Adrenal gland (tissue), 9 donors: ENCODE measurements at regions not wholly inside any gene's neighbourhood (a gene's known extent, or its start where the extent isn't known, plus 50 kb on each side); places are given as distances from the start of the nearest gene placed in this dataset.

ENCODE experiments used
- DNase-seq, 7 donors: peaks; one replicate each; pipeline ENCODE4 v3.0.0-alpha.2; 2019 to 2020
- H3K27ac ChIP-seq, 5 donors: fragments of 200-600 bp; sonication (generic) in 4 of 5; 1 replicate in 3 of 5; 2 replicates in 2 of 5; pipeline versions ENCODE4 v1.5.1 to v1.8.0; 2016 to 2020; ENCODE audit warnings: mild to moderate bottlenecking in 1 of 5
- H3K27me3 ChIP-seq: fragments of 200-600 bp; 2 replicates; pipeline ENCODE4 v1.8.0; 2021
- H3K36me3 ChIP-seq, 2 donors: fragments of 200-600 bp; replicated peaks in 1 of 2; 1 replicate in 1 of 2; 2 replicates in 1 of 2; pipeline versions ENCODE4 v1.5.1 to v1.8.0; 2018 to 2022
- H3K4me1 ChIP-seq, 2 donors: fragments of 200-600 bp; replicated peaks in 1 of 2; 1 replicate in 1 of 2; 2 replicates in 1 of 2; pipeline versions ENCODE4 v1.5.1 to v1.8.0; 2018 to 2021
- H3K4me3 ChIP-seq, 4 donors: fragments of 200-600 bp; sonication (generic) in 3 of 4; one replicate each; pipeline ENCODE4 v1.5.1; 2016 to 2018
- H3K9me3 ChIP-seq, 3 donors: fragments of 200-600 bp; sonication (generic) in 1 of 3; replicated peaks in 1 of 3; 1 replicate in 2 of 3; 2 replicates in 1 of 3; pipeline versions ENCODE4 v1.5.1 to v1.8.0; 2016 to 2021
- POLR2A ChIP-seq, 2 donors: fragments of 450-650 bp; IDR thresholded peaks; one replicate each; pipeline ENCODE4 v1.6.1; 2017; ENCODE audit warnings: antibody characterized with exemption in 2 of 2, mild to moderate bottlenecking in 2 of 2, moderate library complexity in 1 of 2
- WGBS, 4 donors: extraction: QIAGEN DNeasy Blood & Tissue Kit in 2 of 4; methylation state at CpG; one replicate each; pipeline versions ENCODE4 v1.1.5 to v1.1.7; 2013 to 2017; 5-methylcytosine and 5-hydroxymethylcytosine counted together
- intact Hi-C, 2 donors: fragments of 100-400 bp; cut with DNase I; formaldehyde crosslinking; loops; one replicate each; pipeline versions ENCODE4 v1.14.1 to v1.15.0; 2022 to 2023
- TF ChIP-seq, protein P1 (sequence below), 6 experiments: fragments of 450-650 bp in 4 of 6; fragments of 200-600 bp in 2 of 6; sonication (generic) in 1 of 6; IDR thresholded peaks; 1 replicate in 5 of 6; 2 replicates in 1 of 6; pipeline versions ENCODE4 v1.5.1 to v1.8.0; 2016 to 2021; ENCODE audit warnings: antibody characterized with exemption in 6 of 6, mild to moderate bottlenecking in 2 of 6, moderate library complexity in 1 of 6
- donor health status: healthy with polysubstance abuse.
- donor health status: Bipolar disorder and iron deficiency.
- donor health status: DM: yes; HTN: yes; CAD: no.
- donor health status: DM: no; HTN: no; CAD: no.
- donor health status: DM: no; HTN: no; CAD: no.

DNA sequence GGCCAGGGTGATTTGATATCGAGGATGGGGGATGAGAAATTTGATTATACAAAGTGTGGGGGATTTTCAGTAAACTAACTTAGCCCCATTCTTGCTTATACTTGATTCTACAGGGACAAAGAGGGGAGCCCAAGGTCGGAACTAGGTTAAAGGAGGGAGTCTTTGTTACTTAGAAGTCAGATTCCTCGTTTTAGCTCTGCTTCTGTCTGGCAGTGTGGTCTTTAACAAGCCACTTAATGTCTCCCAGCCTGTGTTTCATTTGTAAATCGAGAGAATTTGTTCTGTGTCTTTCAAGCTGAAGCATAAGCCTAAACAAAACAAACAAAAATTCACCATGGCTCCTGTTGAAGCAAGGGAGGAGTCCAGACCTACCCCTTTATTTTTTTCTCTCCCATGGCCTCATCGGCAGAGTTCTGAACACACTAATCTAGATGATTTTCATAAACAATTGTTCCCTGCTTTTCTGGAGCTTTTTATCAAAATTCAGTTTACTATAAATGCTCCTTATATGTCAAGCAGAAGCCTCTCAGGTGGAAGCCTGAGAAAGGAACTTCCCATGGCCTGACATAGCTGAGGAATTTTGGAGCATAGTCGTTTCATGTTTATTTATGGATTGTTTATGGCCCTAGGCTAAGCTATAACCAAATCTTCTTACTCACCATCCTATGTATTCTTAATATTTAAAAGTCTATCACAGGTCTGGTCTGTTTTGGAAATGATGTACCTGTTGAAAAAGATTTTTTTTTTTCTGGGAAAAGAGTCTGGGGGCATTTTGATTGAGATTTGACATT lies 62.6 kb upstream of the SYTL5 start:
- Histone ChIP-seq H3K36me3 (no peaks in the 10 kb centered on the region), H3K9me3 (no peaks in the 10 kb centered on the region), H3K27me3 (peaks cover 6% of the 10 kb centered on the region), H3K27ac (no peak overlapping the region), H3K4me1 (no peaks in the 10 kb centered on the region), H3K4me3 (no peak overlapping the region)
- 55 to 81% (median 66%) methylated on average over 6 of the region's 6 CpGs for WGBS, 4 donors
- no peak for DNase-seq
- TF ChIP-seq, protein P1, sequence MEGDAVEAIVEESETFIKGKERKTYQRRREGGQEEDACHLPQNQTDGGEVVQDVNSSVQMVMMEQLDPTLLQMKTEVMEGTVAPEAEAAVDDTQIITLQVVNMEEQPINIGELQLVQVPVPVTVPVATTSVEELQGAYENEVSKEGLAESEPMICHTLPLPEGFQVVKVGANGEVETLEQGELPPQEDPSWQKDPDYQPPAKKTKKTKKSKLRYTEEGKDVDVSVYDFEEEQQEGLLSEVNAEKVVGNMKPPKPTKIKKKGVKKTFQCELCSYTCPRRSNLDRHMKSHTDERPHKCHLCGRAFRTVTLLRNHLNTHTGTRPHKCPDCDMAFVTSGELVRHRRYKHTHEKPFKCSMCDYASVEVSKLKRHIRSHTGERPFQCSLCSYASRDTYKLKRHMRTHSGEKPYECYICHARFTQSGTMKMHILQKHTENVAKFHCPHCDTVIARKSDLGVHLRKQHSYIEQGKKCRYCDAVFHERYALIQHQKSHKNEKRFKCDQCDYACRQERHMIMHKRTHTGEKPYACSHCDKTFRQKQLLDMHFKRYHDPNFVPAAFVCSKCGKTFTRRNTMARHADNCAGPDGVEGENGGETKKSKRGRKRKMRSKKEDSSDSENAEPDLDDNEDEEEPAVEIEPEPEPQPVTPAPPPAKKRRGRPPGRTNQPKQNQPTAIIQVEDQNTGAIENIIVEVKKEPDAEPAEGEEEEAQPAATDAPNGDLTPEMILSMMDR (IDR thresholded peaks at IDR 0.05), result no peak
- no peak for TF ChIP-seq POLR2A (IDR thresholded peaks at IDR 0.05)
- intact Hi-C loops, result no loop called here

DNA sequence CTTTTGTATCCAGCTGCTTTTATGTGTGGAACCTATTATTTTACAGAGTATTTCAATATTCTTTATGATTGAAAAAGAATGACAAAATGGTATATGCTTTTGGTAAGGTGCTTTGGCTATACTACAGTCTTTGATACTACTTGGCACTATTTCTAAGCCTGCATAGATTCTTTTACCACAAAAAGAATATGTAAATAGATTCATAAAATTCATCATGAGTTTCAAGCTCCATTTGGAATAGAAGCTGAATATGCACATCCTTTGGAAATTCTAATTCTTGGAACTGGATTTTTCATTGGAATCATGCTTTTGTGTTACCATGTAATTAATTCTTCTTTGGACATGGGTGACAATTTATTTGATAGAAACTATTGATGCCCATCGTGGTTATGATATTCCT lies 60.2 kb upstream of the SYTL5 start:
- Histone ChIP-seq H3K36me3 (no peaks in the 10 kb centered on the region), H3K9me3 (no peaks in the 10 kb centered on the region), H3K27me3 (peaks cover 10% of the 10 kb centered on the region), H3K4me1 (no peaks in the 10 kb centered on the region), H3K27ac (no peak overlapping the region), H3K4me3 (no peak overlapping the region)
- TF ChIP-seq POLR2A (IDR thresholded peaks at IDR 0.05), result no peak
- TF ChIP-seq, protein P1 (IDR thresholded peaks at IDR 0.05), result no peak
- no peak for DNase-seq
- WGBS, 4 donors, result 58 to 96% (median 84%) methylated on average over 1 of the region's 1 CpG
- intact Hi-C loops, result no loop called here

DNA sequence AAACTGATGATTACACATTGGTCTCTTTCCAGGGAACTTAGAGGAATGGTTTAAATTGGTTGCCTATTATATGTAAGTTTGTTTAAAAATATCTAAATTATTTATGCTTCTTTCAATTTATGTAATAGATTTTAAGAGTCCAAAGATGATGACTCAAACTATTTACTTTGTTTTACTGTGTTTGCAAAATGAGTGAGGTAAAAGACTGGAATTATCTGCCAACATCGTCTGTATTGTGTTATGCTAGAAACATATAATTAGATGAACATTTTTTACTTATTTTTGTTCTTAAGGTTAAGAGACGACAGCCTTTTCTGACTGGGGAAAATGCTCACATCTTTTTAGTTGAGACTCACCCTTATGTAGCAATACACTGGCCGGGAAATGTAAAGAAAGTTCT lies 51.1 kb upstream of the SYTL5 start:
- intact Hi-C loops, result no loop called here
- TF ChIP-seq POLR2A (IDR thresholded peaks at IDR 0.05), result no peak
- TF ChIP-seq, protein P1 (IDR thresholded peaks at IDR 0.05), result no peak
- WGBS, 4 donors, result 61 to 85% (median 75%) methylated on average over 3 of the region's 3 CpGs
- Histone ChIP-seq H3K4me1 (no peaks in the 10 kb centered on the region), H3K27ac (no peak overlapping the region), H3K4me3 (no peak overlapping the region), H3K36me3 (no peaks in the 10 kb centered on the region), H3K27me3 (peaks cover 15% of the 10 kb centered on the region), H3K9me3 (no peaks in the 10 kb centered on the region)
- no peak for DNase-seq

DNA sequence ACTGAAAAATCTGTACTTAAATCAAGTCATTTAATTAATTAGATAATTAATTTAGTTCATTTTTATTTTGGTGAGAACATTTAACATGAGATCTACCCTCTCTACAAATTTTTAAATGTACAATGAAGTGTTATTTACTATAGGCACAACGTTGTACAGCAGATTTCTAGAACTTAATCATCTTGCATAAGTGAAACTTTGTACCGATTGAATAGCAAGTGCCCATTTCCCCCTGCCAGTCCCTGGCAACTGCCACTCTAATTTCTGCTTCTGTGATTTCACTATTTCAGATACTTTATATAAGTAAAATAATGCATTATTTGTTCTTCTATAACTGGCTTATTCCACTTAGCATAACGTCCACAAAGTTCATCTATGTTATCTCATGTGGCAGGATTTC lies 50.1 kb upstream of the SYTL5 start:
- no peaks in the 10 kb centered on the region for H3K4me1 ChIP-seq
- intact Hi-C loops, result no loop called here
- H3K36me3 ChIP-seq, result no peaks in the 10 kb centered on the region
- no peak for DNase-seq
- peaks cover 5% of the 10 kb centered on the region for H3K27me3 ChIP-seq
- no peak overlapping the region for H3K4me3 ChIP-seq
- no peak overlapping the region for H3K27ac ChIP-seq
- TF ChIP-seq POLR2A (IDR thresholded peaks at IDR 0.05), result no peak
- TF ChIP-seq, protein P1 (IDR thresholded peaks at IDR 0.05), result no peak
- WGBS, 4 donors, result 58 to 92% (median 79%) methylated on average over 3 of the region's 3 CpGs
- no peaks in the 10 kb centered on the region for H3K9me3 ChIP-seq
